SJSA1 (cell line): ENCODE measurements at regions not wholly inside any gene's neighbourhood (a gene's known extent, or its start where the extent isn't known, plus 50 kb on each side); places are given as distances from the start of the nearest gene placed in this dataset.
"Not testable (repeated sequence)": the region's sequence is repeated elsewhere in the genome, so short reads cannot be mapped to it uniquely, and the experiment has no call there.

Source experiments
- DNase-seq, 2 experiments: peaks; one replicate each; pipeline ENCODE4 v3.0.0-alpha.2; 2015 to 2020; ENCODE audit warnings: low spot score in 2 of 2, low read depth in 1 of 2
- H3K27ac ChIP-seq: fragments of 250-450 bp; sonication (Bioruptor Pico); 2 replicates; pipeline ENCODE4 v1.5.1; 2020; ENCODE audit warnings: mild to moderate bottlenecking, moderate library complexity
- H3K27me3 ChIP-seq: fragments of 250-450 bp; sonication (Bioruptor Pico); replicated peaks from 2 replicates; pipeline ENCODE4 v1.5.1; 2020; ENCODE audit warnings: mild to moderate bottlenecking, moderate library complexity
- H3K36me3 ChIP-seq: fragments of 250-450 bp; sonication (Bioruptor Pico); 2 replicates; pipeline ENCODE4 v1.5.1; 2020; ENCODE audit warnings: mild to moderate bottlenecking
- H3K4me1 ChIP-seq: fragments of 250-450 bp; sonication (Bioruptor Pico); replicated peaks from 2 replicates; pipeline ENCODE4 v1.6.1; 2021; ENCODE audit warnings: mild to moderate bottlenecking
- H3K4me3 ChIP-seq: fragments of 250-450 bp; sonication (Bioruptor Pico); 2 replicates; pipeline ENCODE4 v1.5.1; 2020; ENCODE audit warnings: mild to moderate bottlenecking
- H3K9me3 ChIP-seq: fragments of 250-450 bp; sonication (Bioruptor Pico); replicated peaks from 2 replicates; pipeline ENCODE4 v1.5.1; 2020; ENCODE audit warnings: mild to moderate bottlenecking

GRCh38 chr1:72371259-72372035 lies 89.1 kb upstream of the NEGR1 start:
- DNase-seq, result no peak

GRCh38 chr1:72370836-72371235 lies 88.5 kb upstream of the NEGR1 start:
- DNase-seq, H3K27me3 ChIP-seq, H3K27ac ChIP-seq, H3K36me3 ChIP-seq, H3K9me3 ChIP-seq, H3K4me1 ChIP-seq, H3K4me3 ChIP-seq: not testable (repeated sequence)

More at GRCh38 chr1:72371259-72372035, 89.1 kb upstream of the NEGR1 start:
- Histone ChIP-seq H3K36me3 (no peaks in the 10 kb centered on the region), H3K4me3 (no peak overlapping the region), H3K9me3 (no peaks in the 10 kb centered on the region), H3K27ac (no peak overlapping the region), H3K4me1 (no peaks in the 10 kb centered on the region), H3K27me3 (no peaks in the 10 kb centered on the region)

GRCh38 chr1:72369069-72369757 lies 86.9 kb upstream of the NEGR1 start:
- Histone ChIP-seq H3K27ac (no peak overlapping the region), H3K4me3 (no peak overlapping the region), H3K36me3 (no peaks in the 10 kb centered on the region), H3K27me3 (no peaks in the 10 kb centered on the region), H3K4me1 (no peaks in the 10 kb centered on the region), H3K9me3 (no peaks in the 10 kb centered on the region)
- no peak for DNase-seq

GRCh38 chr1:72366466-72366865 lies 84.1 kb upstream of the NEGR1 start:
- DNase-seq, result no peak
- H3K27ac ChIP-seq, result no peak overlapping the region
- H3K9me3 ChIP-seq, result no peaks in the 10 kb centered on the region
- H3K27me3 ChIP-seq, result no peaks in the 10 kb centered on the region
- no peaks in the 10 kb centered on the region for H3K4me1 ChIP-seq
- H3K36me3 ChIP-seq, result no peaks in the 10 kb centered on the region
- no peak overlapping the region for H3K4me3 ChIP-seq

- no peak overlapping the region for H3K4me3 ChIP-seq
- H3K27ac ChIP-seq, result no peak overlapping the region
- H3K36me3 ChIP-seq, result no peaks in the 10 kb centered on the region
- H3K9me3 ChIP-seq, result no peaks in the 10 kb centered on the region
- no peaks in the 10 kb centered on the region for H3K27me3 ChIP-seq
- no peaks in the 10 kb centered on the region for H3K4me1 ChIP-seq
- no peak for DNase-seq
These were observed 83.4 kb upstream of the NEGR1 start for GRCh38 chr1:72365693-72366092.

GRCh38 chr1:72362538-72362937 lies 80.2 kb upstream of the NEGR1 start:
- H3K27me3 ChIP-seq, result no peaks in the 10 kb centered on the region
- H3K36me3 ChIP-seq, result no peaks in the 10 kb centered on the region

GRCh38 chr1:72357411-72357810 lies 75.1 kb upstream of the NEGR1 start:
- H3K27ac ChIP-seq, result no peak overlapping the region
- H3K36me3 ChIP-seq, result no peaks in the 10 kb centered on the region
- no peak overlapping the region for H3K4me3 ChIP-seq
- no peaks in the 10 kb centered on the region for H3K27me3 ChIP-seq
- H3K4me1 ChIP-seq, result no peaks in the 10 kb centered on the region
- H3K9me3 ChIP-seq, result no peaks in the 10 kb centered on the region
- DNase-seq, result no peak

More at GRCh38 chr1:72362538-72362937, 80.2 kb upstream of the NEGR1 start:
- Histone ChIP-seq H3K4me1 (no peaks in the 10 kb centered on the region), H3K4me3 (no peak overlapping the region), H3K9me3 (no peaks in the 10 kb centered on the region), H3K27ac (no peak overlapping the region)
- no peak for DNase-seq

GRCh38 chr1:72355899-72356298 lies 73.6 kb upstream of the NEGR1 start:
- H3K27me3 ChIP-seq, result no peaks in the 10 kb centered on the region
- no peak for DNase-seq
- no peaks in the 10 kb centered on the region for H3K4me1 ChIP-seq
- H3K27ac ChIP-seq, result no peak overlapping the region
- H3K9me3 ChIP-seq, result no peaks in the 10 kb centered on the region
- no peak overlapping the region for H3K4me3 ChIP-seq
- H3K36me3 ChIP-seq, result no peaks in the 10 kb centered on the region

GRCh38 chr1:72341661-72342060 lies 59.3 kb upstream of the NEGR1 start:
- H3K36me3 ChIP-seq, result no peaks in the 10 kb centered on the region
- no peaks in the 10 kb centered on the region for H3K27me3 ChIP-seq
- DNase-seq, result no peak
- H3K4me3 ChIP-seq, result no peak overlapping the region
- H3K4me1 ChIP-seq, result no peaks in the 10 kb centered on the region
- H3K9me3 ChIP-seq, result no peaks in the 10 kb centered on the region
- no peak overlapping the region for H3K27ac ChIP-seq

- H3K4me1 ChIP-seq, result no peaks in the 10 kb centered on the region
- no peak overlapping the region for H3K27ac ChIP-seq
- H3K27me3 ChIP-seq, result no peaks in the 10 kb centered on the region
- no peaks in the 10 kb centered on the region for H3K9me3 ChIP-seq
- DNase-seq, result no peak
- no peak overlapping the region for H3K4me3 ChIP-seq
- no peaks in the 10 kb centered on the region for H3K36me3 ChIP-seq
These were observed 54.4 kb upstream of the NEGR1 start for GRCh38 chr1:72336776-72337175.
